NCI-H2107 treated with DMSO at 0.1 percent for 48 hours (cell line): ENCODE measurements at regions not wholly inside any gene's neighbourhood (a gene's known extent, or its start where the extent isn't known, plus 50 kb on each side); places are given as distances from the start of the nearest gene placed in this dataset.

Source experiments
- DNase-seq: peaks from one replicate; lab custom pipeline; 2025; ENCODE audit not compliant: unreplicated experiment; lab: John Stamatoyannopoulos, UW

DNA sequence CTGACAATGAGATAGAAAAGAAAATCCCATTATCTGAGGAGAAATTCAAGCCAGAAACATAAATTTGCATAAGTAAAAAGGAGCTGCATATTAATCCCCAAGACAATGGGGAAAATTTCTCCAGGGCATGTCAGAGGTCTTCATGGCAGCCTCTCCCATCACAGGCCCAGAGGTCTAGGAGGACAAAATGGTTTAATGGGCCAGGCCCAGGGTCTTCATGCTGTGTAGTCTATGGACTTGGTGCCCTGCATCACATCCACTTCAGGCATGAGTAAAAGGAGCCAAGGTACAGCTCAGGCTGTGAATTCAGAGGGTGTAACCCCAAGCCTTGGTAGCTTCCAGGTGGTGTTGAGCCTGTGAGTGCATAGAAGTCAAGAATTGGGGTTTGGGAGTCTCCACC lies 1097.2 kb upstream of the RAG2 start:
- no peak for DNase-seq

DNA sequence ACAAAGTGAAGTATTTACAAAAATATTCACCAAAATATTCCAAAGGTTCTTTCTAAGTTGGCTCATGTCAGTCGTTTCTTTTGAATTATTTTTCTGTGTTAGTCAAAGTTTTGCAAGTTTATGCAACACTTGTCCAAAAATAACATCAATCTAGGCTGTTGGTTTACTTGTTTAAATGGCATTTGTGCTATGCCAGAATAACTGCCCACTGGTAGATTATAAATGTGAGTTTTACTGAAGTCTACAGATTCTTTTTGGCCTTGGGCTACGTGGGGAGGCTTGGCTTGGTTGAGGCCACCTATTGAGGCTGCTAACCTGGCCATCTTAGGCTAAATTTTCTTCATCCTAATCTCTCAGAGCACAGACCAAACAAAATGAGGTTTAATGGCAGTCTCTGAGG lies 1091.9 kb upstream of the RAG2 start:
- DNase-seq, result no peak

DNA sequence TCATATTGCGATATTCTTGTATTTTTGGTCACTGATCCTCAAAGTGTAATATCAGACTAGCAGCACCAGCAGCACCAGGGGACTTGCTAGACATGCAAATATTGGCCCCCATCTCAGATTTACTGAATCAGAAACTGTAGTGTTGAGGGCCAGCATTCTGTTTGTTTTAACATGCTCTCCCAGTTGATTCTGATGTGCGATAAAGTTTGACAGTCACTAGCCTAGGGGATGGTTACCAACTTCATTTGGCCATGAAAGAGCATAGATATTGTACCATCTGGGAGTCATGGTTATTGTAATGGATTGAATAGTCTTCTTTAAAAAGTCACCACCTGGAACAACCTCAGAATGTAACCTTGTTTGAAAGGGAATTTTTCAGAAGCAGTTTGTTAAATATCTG lies 1090.4 kb upstream of the RAG2 start:
- no peak for DNase-seq

DNA sequence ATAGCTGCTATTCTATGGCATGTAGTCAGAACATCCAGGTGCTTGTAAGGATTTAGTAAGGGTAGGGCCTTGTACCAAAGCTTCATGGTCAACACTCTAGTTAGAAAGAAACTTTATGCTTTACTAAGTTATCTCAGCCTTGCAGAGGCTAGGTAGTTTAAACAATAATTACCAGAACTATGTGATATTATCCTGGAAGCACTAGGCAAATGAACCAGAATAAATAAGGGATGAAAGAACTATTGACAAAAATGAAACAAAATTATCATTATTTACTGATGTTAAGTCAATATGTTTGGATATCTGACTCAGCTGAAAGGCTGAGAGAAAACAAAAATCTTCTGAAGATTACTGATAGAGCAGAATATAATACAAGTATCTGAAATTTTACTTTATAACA lies 1089.1 kb upstream of the RAG2 start:
- DNase-seq, result no peak

DNA sequence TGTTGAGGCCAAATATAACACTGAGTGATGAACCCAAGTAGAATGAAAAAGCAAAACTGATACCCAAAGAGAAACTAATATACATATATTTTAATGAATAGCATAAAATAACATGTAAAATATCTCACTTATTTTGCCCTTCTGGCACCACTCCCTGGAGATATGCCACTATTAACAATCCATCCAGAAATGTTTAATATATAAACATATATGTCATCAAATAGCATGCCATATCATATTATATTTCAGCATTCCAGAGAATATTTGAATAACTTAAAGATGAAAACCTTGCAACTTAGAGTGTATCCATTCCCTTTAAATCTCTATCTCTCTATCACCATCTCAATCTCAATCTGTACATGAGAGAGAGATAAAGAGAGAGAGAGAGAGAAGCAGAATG lies 1073.3 kb upstream of the RAG2 start:
- DNase-seq, result no peak

DNA sequence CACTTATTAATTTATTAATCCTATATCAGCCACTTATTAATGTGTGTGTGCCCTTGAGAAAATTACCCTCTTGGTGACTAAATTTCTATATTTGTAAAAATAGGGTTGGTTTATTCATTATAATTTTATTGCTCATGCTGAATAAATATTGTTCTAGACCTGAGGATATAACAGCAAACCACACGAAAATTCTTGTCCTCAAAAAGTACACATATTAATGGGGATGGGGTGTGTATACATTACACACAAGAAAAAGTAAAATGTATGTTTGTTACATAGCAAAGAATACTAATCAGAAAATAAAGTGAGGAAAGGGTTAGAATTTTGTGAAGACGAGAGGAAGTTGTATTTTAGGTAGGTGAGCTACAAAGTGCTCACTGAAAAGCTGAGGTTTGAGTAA lies 1068.9 kb upstream of the RAG2 start:
- no peak for DNase-seq

DNA sequence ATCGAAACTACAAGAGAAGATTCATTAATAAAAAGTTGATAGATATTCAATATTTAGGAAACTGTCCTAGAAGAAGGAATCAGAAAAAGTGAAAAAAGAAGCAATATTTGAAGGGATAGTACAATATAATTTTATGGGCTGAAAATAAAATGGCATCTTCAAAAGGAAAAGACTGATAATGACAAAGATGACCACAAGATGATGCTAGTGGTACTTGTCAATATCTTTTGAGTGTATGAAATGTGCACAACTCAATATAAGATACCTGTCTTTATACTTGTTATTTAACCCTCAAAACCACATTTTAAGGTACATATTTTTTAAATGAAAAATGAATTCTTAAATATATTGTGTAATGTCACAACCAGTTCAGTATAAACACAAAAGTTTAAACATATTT lies 1059.6 kb upstream of the RAG2 start:
- DNase-seq, result no peak

DNA sequence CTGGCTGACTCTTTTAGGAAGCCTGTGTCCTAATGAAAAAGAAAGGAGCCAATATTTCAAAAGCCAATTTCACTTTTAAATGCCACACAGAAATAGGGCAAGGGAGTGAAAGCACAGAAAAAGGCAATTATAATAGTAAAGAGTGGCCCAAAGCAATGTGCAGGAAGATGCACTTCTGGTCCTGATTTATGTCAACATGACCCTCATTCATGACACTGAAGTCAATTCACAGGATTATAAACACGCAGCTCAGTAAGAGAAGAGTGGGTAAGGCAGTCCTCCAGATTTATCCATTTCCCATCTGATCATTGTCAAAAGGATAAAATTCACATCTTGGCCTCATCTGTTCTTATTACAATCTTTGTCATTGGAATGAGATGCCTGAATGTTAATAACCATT lies 1049.7 kb upstream of the RAG2 start:
- no peak for DNase-seq

DNA sequence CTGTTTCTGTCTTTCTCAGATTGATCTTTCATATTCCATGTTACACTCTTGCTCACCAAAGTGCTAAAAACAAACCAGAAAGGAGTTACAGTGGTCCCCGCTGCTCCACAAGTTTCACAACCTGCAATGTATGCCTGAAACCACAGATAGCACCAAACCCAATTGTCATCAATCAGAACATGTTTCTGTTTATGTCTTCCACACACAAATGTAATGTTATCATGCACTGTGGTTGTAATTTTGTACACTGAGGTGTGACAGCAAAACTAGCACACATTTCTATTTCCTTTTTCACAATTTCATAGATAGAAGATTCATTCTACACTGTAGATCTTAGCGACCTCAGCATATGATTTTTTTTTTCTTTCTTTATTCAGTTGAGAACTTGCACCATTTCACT lies 1045.9 kb upstream of the RAG2 start:
- DNase-seq, result no peak

DNA sequence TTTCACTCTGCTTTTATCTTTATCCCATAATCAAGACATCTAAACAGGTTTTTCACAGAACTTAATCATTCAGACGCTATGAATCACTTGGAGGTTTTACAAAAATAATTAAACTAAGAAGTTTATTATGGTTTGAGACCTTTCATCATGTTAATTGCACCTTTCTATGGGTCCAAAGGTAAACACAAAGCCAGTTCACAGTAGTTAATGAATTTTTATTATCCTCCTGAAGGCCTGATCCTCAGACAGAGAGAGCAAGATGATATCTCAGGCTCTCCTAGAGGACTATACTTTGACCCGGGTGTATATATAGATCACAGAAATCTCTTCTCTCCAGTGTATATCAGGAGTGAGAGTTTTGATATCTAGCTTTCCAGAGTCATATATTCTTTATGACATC lies 1044.3 kb upstream of the RAG2 start:
- DNase-seq, result no peak

DNA sequence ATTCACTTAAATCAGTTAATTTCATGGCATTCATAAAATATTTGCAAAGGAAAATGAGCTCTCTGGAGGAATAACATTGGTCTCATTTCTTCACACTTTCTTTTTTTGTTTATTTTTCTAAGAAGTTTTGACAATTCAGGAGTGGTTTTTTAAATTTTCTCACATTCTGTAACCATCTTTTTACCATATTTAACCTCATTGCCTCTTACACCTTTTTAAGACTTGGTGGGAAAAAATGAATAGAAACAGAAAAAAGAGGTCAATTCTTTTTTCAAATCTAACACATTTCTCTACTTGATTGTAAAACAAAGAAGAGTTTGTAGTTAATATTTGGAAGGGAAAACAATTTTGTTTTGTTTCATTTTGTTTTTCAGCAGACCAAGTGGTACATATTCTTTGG lies 1034.7 kb upstream of the RAG2 start:
- DNase-seq, result no peak

DNA sequence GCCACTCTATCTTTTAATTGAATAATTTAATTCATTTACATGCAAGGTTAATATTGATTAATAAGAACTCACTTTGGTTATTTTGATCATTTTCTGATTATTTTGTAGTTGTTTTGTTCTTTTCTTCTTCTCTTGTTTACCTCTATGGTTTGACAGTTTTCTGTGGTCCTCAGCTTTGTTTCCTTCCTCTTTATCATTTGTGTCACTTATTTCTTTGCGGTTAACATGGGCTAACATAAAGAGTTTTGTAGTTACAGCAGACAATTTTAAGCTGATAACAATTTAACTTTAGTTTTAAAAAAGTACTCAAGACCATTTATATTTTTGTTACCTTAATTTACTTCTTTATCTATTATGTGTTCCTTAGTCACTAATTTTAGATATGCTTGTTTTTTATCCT lies 1032.8 kb upstream of the RAG2 start:
- DNase-seq, result no peak

DNA sequence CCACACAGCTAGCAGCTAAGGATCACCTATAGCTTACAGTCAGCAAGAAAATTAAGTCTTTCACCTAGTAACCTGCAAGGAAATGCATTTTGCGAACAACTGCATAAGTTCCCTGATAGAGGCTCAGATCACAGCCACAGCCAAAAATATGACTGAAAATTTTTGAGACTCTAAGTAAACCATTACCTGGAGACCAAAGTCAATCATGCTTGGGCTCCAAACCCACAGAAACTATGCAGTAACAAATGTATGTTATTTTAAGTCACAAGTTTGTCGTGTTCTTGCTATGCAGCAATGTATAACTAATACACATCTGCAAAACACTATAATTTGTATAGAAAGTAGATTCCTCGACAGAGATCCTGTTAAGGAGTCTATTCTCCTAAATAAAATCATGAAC lies 1025.7 kb upstream of the RAG2 start:
- DNase-seq, result no peak

DNA sequence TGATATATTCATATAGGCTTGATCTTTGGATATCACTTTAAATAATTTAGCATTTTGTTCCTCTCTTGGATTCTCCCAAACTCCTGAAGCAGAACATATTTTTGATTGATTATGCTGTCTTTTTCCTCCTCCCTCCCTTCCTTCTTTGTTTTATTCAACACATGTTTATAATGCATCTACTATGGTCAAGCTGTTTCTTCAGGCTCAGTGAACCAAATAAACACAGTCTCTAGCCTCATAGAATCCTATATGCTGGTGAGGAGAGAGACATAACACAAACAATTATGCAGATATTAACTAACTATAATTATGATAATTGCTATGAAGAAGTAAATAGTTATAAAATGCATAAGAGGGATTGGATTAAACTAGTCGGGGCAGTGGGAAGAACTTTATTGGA lies 1023.6 kb upstream of the RAG2 start:
- no peak for DNase-seq

DNA sequence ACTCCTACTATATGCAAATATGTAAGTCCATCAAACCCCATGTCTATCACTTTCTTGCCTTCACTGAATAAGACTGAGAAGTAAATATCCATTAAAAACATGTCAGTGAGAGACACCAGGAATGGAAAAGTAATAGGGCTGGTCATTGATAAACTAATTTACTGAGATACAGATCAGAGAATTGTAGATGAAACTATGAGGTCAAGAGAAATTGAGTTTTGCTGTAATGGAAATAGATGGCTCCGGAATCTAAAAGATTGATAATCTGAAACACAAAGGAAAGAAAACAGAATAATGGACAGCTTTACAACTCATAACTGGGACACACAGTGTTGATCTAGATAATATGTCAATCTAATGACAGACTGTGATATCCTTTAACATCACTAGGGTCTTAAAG lies 1018.3 kb upstream of the RAG2 start:
- no peak for DNase-seq

DNA sequence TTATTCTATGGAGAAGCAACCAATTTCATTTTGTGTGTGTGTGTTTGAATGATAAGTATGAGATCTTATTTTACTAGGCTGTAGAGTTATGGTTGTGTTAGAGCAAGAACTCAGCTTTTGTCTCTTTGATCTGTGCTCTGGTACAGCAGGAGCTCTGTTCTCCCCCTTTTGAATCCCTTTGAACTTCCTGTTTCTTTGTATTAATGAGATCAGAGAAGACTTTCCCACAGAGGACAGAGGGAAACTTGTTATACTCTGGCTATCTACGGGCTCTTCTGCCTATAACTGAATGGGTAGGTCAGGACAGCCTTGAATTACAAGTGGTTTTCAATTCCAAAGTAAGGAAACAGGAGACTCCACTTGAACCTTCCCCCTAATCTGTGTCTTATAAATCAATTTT lies 1015.0 kb upstream of the RAG2 start:
- DNase-seq, result no peak

DNA sequence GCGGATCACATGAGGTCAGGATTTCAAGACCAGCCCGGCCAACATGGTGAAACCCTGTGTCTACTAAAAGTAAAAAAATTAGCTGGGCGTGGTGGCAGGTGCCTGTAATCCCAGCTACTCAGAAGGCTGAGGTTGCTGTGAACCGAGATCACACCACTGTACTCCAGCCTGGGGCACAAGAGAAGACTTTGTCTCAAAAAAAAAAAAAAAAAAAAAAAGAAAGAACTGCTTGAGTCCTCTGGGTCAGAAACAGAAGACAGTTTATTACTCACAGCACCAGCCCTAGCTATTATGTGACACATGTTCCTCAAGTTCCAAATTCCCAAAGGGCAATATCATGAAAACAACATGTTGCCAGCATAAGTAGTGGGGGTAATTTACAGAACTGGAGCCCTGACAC lies 1014.1 kb upstream of the RAG2 start:
- no peak for DNase-seq

DNA sequence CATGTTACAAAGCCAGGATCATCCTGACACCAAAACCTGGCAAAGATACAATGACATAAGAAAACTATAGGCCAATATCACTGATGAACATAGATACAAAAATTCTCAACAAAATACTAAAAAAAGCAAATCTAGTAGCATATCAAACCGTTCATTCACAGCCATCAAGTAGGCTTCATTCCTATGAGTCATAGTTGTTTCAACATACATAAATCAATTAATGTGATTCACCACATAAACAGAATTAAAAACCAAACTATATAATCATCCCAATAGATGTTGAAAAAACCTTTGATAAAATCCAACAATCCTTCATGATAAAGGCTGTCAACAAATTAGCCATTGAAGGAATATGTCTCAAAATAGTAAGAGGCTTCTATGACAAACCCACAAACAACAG lies 1007.2 kb upstream of the RAG2 start:
- DNase-seq, result no peak

DNA sequence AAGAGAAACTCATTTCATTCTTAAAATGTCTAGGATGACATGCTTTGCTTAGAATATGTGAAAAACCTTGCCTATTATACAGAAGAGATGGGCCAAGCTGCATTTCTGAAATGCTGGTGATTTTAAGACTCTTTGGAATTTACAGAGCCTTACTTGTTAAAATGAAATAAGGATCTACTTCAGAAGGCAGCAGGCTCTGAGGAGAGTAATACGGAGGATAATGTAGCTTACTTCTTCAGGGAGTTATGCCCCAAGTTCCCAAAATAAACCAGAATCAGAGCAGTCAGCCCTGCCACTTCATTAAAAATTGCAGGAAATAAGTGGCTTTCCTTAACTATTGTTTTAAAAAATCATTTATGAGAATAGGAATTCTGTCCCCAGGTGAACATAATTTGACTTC lies 1000.3 kb upstream of the RAG2 start:
- no peak for DNase-seq

DNA sequence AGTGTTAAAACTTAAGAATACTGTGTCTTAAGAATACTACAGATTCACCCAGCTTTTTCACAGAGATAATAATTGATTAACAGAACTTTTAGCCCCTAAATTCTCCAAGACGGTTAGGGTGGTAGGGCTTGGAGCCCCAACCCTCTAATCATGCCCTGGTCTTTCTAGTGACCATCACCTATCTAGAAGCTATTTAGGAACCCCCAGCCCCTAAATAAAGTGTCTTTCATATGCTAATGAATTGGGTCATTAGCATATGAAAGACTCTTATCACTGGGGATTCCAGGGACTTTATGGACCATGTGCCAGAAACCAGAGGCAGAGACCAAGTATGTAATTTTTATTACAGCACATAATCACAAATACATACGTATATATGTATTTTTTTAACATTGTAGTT lies 999.7 kb upstream of the RAG2 start:
- DNase-seq, result no peak

DNA sequence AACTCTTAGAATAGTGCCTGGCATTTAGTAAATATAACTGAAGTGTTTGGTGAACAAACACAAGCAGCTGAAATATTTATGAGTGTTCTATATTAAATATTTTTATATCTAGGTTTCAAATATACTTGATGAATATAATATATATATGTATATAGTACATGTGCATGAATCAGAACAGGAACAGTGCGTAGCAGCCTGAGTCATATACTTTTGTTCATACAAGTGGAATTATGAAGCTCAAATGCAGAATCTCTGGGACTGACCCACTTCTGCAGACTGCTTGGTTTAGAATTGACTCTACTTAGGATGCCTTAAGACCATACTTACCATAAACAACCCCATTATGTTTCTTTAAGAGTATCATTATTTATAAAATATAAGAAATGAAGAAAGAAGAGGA lies 997.8 kb upstream of the RAG2 start:
- no peak for DNase-seq

DNA sequence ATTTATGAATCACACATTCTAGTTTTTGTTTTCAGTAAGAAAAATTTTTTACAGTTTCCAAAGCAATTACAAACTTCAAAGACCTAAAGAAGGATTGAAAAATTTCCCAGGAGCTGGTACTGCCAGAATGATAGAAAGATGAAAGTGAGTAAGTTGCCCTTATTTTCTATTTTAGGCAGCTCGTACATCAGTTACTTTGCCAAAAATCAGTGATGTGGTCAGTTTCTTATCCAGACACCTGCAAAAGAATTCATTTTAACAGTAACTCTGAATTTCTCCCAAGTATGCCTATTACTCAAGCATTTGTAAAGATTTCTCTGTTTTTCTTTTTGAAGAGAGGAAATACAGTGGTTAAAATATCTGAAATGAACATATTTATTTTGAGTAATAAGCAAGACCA lies 976.3 kb upstream of the RAG2 start:
- no peak for DNase-seq

DNA sequence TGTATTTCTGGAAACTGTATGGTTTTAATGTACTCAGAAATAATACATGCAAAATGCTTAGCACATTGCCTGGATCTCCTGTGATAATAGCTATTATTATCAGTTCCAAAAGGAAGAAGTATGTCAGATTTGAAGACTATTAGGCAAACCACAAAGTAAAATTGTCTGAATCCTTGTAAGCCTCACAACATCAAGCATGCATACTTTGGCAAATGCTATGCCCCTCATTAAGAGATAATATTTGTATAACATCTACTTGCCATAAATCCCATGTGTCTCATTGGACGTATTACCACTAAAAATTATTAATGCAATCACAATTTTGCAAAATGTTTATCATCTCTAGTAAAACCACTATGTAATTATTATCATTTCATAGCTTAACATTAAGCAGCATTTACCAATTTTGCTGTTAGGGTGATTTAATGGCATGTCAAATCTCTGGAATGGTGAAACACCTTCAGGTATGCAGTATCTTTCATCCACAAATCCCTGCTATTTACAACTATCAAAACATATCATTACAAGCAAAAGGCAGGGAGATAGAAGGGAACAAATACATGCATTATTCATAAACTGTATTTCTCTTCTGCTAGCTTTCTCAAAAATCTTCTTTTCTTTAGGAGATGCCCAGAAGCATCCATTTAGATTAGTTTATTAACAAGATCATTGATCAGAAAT lies 974.6 kb upstream of the RAG2 start:
- no peak for DNase-seq

DNA sequence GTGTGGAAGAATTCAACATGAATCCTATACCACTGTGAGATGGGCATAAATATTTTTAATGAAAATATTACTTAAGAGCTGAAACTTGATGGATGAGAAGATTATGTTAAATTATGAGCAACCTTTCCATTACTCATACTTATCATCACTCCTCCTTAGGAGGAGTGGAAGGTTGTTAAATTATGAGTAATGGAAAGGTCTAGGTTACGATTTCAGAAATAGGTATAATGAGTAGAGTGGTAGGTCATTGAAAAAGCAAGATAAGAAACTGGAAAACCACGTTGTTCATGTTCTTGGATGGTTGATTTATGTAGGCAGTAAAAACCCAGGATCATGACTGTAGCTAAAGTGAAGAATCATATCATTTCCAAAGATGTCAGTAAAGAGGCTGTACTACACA lies 973.2 kb upstream of the RAG2 start:
- no peak for DNase-seq
